RWPE2 (cell line): ENCODE measurements at regions not wholly inside any gene's neighbourhood (a gene's known extent, or its start where the extent isn't known, plus 50 kb on each side); places are given as distances from the start of the nearest gene placed in this dataset.

Experiments
- ATAC-seq: fragments of 200-7000 bp; cut with Tn5 transposase; 3 replicates; pipeline ENCODE4 v1.9.1; 2021; ENCODE audit warnings: low read depth
- DNase-seq: peaks from one replicate; pipeline ENCODE4 v3.0.0-alpha.2; 2020; ENCODE audit warnings: low spot score
- H3K27ac ChIP-seq: fragments of 450-650 bp; 2 replicates; pipeline ENCODE4 v1.5.1; 2017; ENCODE audit warnings: mild to moderate bottlenecking; ENCODE audit not compliant: poor library complexity, severe bottlenecking
- H3K27me3 ChIP-seq: fragments of 250-450 bp; sonication (Bioruptor Pico); 2 replicates; pipeline ENCODE4 v1.5.1; 2021; ENCODE audit warnings: mild to moderate bottlenecking, moderate library complexity; ENCODE audit not compliant: insufficient read depth, poor library complexity, severe bottlenecking
- H3K36me3 ChIP-seq: fragments of 250-450 bp; sonication (Bioruptor Pico); 2 replicates; pipeline ENCODE4 v1.5.1; 2020; ENCODE audit warnings: low read depth, mild to moderate bottlenecking, moderate library complexity
- H3K4me1 ChIP-seq: fragments of 250-450 bp; sonication (Bioruptor Pico); 2 replicates; pipeline ENCODE4 v1.5.1; 2021; ENCODE audit warnings: mild to moderate bottlenecking, moderate library complexity; ENCODE audit not compliant: insufficient read depth, poor library complexity, severe bottlenecking
- H3K4me3 ChIP-seq: fragments of 250-450 bp; sonication (Bioruptor Pico); 2 replicates; pipeline ENCODE4 v1.5.1; 2021; ENCODE audit warnings: mild to moderate bottlenecking, moderate library complexity; ENCODE audit not compliant: severe bottlenecking
- H3K9me3 ChIP-seq: fragments of 250-450 bp; sonication (Bioruptor Pico); 2 replicates; pipeline ENCODE4 v1.5.1; 2021; ENCODE audit warnings: mild to moderate bottlenecking, moderate library complexity; ENCODE audit not compliant: severe bottlenecking
- CTCF ChIP-seq: fragments of 450-650 bp; IDR thresholded peaks from one replicate; pipeline ENCODE4 v1.5.1; 2017; ENCODE audit warnings: mild to moderate bottlenecking, moderate library complexity; ENCODE audit not compliant: poor library complexity, severe bottlenecking

- Histone ChIP-seq H3K27me3 (no peaks in the 10 kb centered on the region), H3K4me3 (no peak overlapping the region), H3K4me1 (peaks cover 17% of the 10 kb centered on the region), H3K27ac (no peak overlapping the region), H3K9me3 (no peaks in the 10 kb centered on the region), H3K36me3 (no peaks in the 10 kb centered on the region)
- DNase-seq, result no peak
- TF ChIP-seq CTCF, result peak; percentile 94
- ATAC-seq, result peak; percentile 82
Observed at GRCh38 chr14:32254952-32255679, 52.0 kb upstream of the RNU6-8 start.

GRCh38 chr14:32255789-32256188 is 52.7 kb upstream of the RNU6-8 start:
- Histone ChIP-seq H3K4me1 (peaks cover 17% of the 10 kb centered on the region), H3K4me3 (no peak overlapping the region), H3K27ac (no peak overlapping the region), H3K27me3 (no peaks in the 10 kb centered on the region), H3K36me3 (no peaks in the 10 kb centered on the region), H3K9me3 (no peaks in the 10 kb centered on the region)
- DNase-seq, result no peak
- no peak for TF ChIP-seq CTCF
- ATAC-seq, result no peak

GRCh38 chr14:32256576-32256975 is 53.5 kb upstream of the RNU6-8 start:
- ATAC-seq (no peak), DNase-seq (no peak)
- H3K36me3 ChIP-seq, result no peaks in the 10 kb centered on the region
- H3K4me3 ChIP-seq, result no peak overlapping the region
- H3K27me3 ChIP-seq, result no peaks in the 10 kb centered on the region
- peaks cover 17% of the 10 kb centered on the region for H3K4me1 ChIP-seq
- H3K9me3 ChIP-seq, result no peaks in the 10 kb centered on the region
- H3K27ac ChIP-seq, result no peak overlapping the region
- TF ChIP-seq CTCF, result no peak

GRCh38 chr14:32258336-32258993 is 55.4 kb upstream of the RNU6-8 start:
- Histone ChIP-seq H3K9me3 (peaks cover under 1% of the 10 kb centered on the region), H3K4me1 (peaks cover 17% of the 10 kb centered on the region), H3K27me3 (no peaks in the 10 kb centered on the region), H3K36me3 (no peaks in the 10 kb centered on the region), H3K4me3 (no peak overlapping the region), H3K27ac (no peak overlapping the region)
- DNase-seq (no peak), ATAC-seq (no peak)
- no peak for TF ChIP-seq CTCF
